Stimulated activated naive CD8-positive, alpha-beta T cell treated with anti-CD3 and anti-CD28 coated beads, Interleukin-15, Interleukin-2, amounts not matched to agents 100 ng/mL and 50 ng/mL, for 24 hours (primary cell): ENCODE measurements at regions not wholly inside any gene's neighbourhood (a gene's known extent, or its start where the extent isn't known, plus 50 kb on each side); places are given as distances from the start of the nearest gene placed in this dataset.

ENCODE experiments used
- H3K27ac Mint-ChIP-seq: one replicate; pipeline ENCODE4 v1.8.0; 2021; ENCODE audit warnings: mild to moderate bottlenecking, mixed read lengths
- H3K27me3 Mint-ChIP-seq: one replicate; pipeline ENCODE4 v1.8.0; 2021; ENCODE audit warnings: mixed read lengths
- H3K36me3 Mint-ChIP-seq: one replicate; pipeline ENCODE4 v1.8.0; 2021; ENCODE audit warnings: low read depth, mixed read lengths
- H3K4me1 Mint-ChIP-seq: one replicate; pipeline ENCODE4 v1.8.0; 2021; ENCODE audit warnings: low read depth, mixed read lengths
- H3K4me3 Mint-ChIP-seq: one replicate; pipeline ENCODE4 v1.8.0; 2021; ENCODE audit warnings: mild to moderate bottlenecking, mixed read lengths
- H3K9me3 Mint-ChIP-seq: one replicate; pipeline ENCODE4 v1.8.0; 2021; ENCODE audit warnings: mixed read lengths

- Mint-ChIP-seq H3K9me3 (peaks cover 4% of the 10 kb centered on the region), H3K4me3 (no peak overlapping the region), H3K4me1 (no peaks in the 10 kb centered on the region), H3K36me3 (no peaks in the 10 kb centered on the region), H3K27me3 (peaks cover 3% of the 10 kb centered on the region), H3K27ac (no peak overlapping the region)
Observed at GRCh38 chr15:62431817-62432216, 266.7 kb upstream of the C2CD4B start.

- Mint-ChIP-seq H3K36me3 (no peaks in the 10 kb centered on the region), H3K27ac (no peak overlapping the region), H3K9me3 (peaks cover 4% of the 10 kb centered on the region), H3K4me3 (no peak overlapping the region), H3K27me3 (peaks cover 3% of the 10 kb centered on the region), H3K4me1 (no peaks in the 10 kb centered on the region)
Observed at GRCh38 chr15:62432702-62433398, 267.8 kb upstream of the C2CD4B start.

GRCh38 chr15:62436235-62436634 lies 271.1 kb upstream of the C2CD4B start:
- H3K27me3 Mint-ChIP-seq, result peaks cover 3% of the 10 kb centered on the region
- no peak overlapping the region for H3K27ac Mint-ChIP-seq
- H3K9me3 Mint-ChIP-seq, result peaks cover 4% of the 10 kb centered on the region
- H3K36me3 Mint-ChIP-seq, result no peaks in the 10 kb centered on the region
- H3K4me1 Mint-ChIP-seq, result no peaks in the 10 kb centered on the region
- H3K4me3 Mint-ChIP-seq, result no peak overlapping the region

GRCh38 chr15:62437753-62438152 lies 272.7 kb upstream of the C2CD4B start:
- H3K27ac Mint-ChIP-seq, result no peak overlapping the region
- peaks cover 3% of the 10 kb centered on the region for H3K27me3 Mint-ChIP-seq
- H3K36me3 Mint-ChIP-seq, result no peaks in the 10 kb centered on the region
- peaks cover 4% of the 10 kb centered on the region for H3K9me3 Mint-ChIP-seq
- H3K4me3 Mint-ChIP-seq, result no peak overlapping the region
- H3K4me1 Mint-ChIP-seq, result no peaks in the 10 kb centered on the region

GRCh38 chr15:62439543-62440016 lies 274.5 kb upstream of the C2CD4B start:
- Mint-ChIP-seq H3K4me3 (no peak overlapping the region), H3K36me3 (no peaks in the 10 kb centered on the region), H3K9me3 (peaks cover 4% of the 10 kb centered on the region), H3K27me3 (peaks cover 3% of the 10 kb centered on the region), H3K4me1 (no peaks in the 10 kb centered on the region), H3K27ac (no peak overlapping the region)

- Mint-ChIP-seq H3K27ac (no peak overlapping the region), H3K9me3 (peaks cover 4% of the 10 kb centered on the region), H3K27me3 (no peaks in the 10 kb centered on the region), H3K4me3 (no peak overlapping the region), H3K4me1 (no peaks in the 10 kb centered on the region), H3K36me3 (no peaks in the 10 kb centered on the region)
Observed at GRCh38 chr15:62440362-62441105, 275.4 kb upstream of the C2CD4B start.

GRCh38 chr15:62444104-62445022 lies 279.3 kb upstream of the C2CD4B start:
- H3K9me3 Mint-ChIP-seq, result no peaks in the 10 kb centered on the region
- H3K27me3 Mint-ChIP-seq, result no peaks in the 10 kb centered on the region
- no peak overlapping the region for H3K27ac Mint-ChIP-seq
- no peak overlapping the region for H3K4me3 Mint-ChIP-seq
- no peaks in the 10 kb centered on the region for H3K36me3 Mint-ChIP-seq
- H3K4me1 Mint-ChIP-seq, result no peaks in the 10 kb centered on the region

- Mint-ChIP-seq H3K4me1 (no peaks in the 10 kb centered on the region), H3K9me3 (no peaks in the 10 kb centered on the region), H3K36me3 (no peaks in the 10 kb centered on the region), H3K27me3 (no peaks in the 10 kb centered on the region), H3K27ac (no peak overlapping the region), H3K4me3 (no peak overlapping the region)
Observed at GRCh38 chr15:62445244-62445643, 280.2 kb upstream of the C2CD4B start.

GRCh38 chr15:62446984-62447383 lies 281.9 kb upstream of the C2CD4B start:
- Mint-ChIP-seq H3K27me3 (no peaks in the 10 kb centered on the region), H3K27ac (no peak overlapping the region), H3K4me3 (no peak overlapping the region), H3K9me3 (no peaks in the 10 kb centered on the region), H3K4me1 (no peaks in the 10 kb centered on the region), H3K36me3 (no peaks in the 10 kb centered on the region)

GRCh38 chr15:62447742-62448141 lies 282.7 kb upstream of the C2CD4B start:
- Mint-ChIP-seq H3K36me3 (no peaks in the 10 kb centered on the region), H3K27ac (no peak overlapping the region), H3K4me1 (no peaks in the 10 kb centered on the region)

GRCh38 chr15:62449638-62450037 lies 284.6 kb upstream of the C2CD4B start:
- no peaks in the 10 kb centered on the region for H3K4me1 Mint-ChIP-seq
- H3K9me3 Mint-ChIP-seq, result no peaks in the 10 kb centered on the region
- no peaks in the 10 kb centered on the region for H3K36me3 Mint-ChIP-seq
- H3K27ac Mint-ChIP-seq, result no peak overlapping the region
- no peak overlapping the region for H3K4me3 Mint-ChIP-seq
- H3K27me3 Mint-ChIP-seq, result no peaks in the 10 kb centered on the region

More at GRCh38 chr15:62447742-62448141, 282.7 kb upstream of the C2CD4B start:
- H3K9me3 Mint-ChIP-seq, result no peaks in the 10 kb centered on the region
- no peak overlapping the region for H3K4me3 Mint-ChIP-seq
- no peaks in the 10 kb centered on the region for H3K27me3 Mint-ChIP-seq

- Mint-ChIP-seq H3K36me3 (no peaks in the 10 kb centered on the region), H3K4me1 (no peaks in the 10 kb centered on the region), H3K9me3 (no peaks in the 10 kb centered on the region), H3K4me3 (no peak overlapping the region), H3K27me3 (no peaks in the 10 kb centered on the region), H3K27ac (no peak overlapping the region)
Observed at GRCh38 chr15:62450061-62450460, 285.0 kb upstream of the C2CD4B start.

GRCh38 chr15:62452026-62452425 lies 286.9 kb upstream of the C2CD4B start:
- Mint-ChIP-seq H3K27ac (no peak overlapping the region), H3K4me1 (no peaks in the 10 kb centered on the region), H3K9me3 (no peaks in the 10 kb centered on the region), H3K27me3 (no peaks in the 10 kb centered on the region), H3K36me3 (no peaks in the 10 kb centered on the region), H3K4me3 (no peak overlapping the region)

GRCh38 chr15:62452667-62453066 lies 287.6 kb upstream of the C2CD4B start:
- Mint-ChIP-seq H3K4me3 (no peak overlapping the region), H3K4me1 (no peaks in the 10 kb centered on the region), H3K9me3 (no peaks in the 10 kb centered on the region), H3K27ac (no peak overlapping the region), H3K36me3 (no peaks in the 10 kb centered on the region), H3K27me3 (no peaks in the 10 kb centered on the region)

GRCh38 chr15:62453375-62453774 lies 288.3 kb upstream of the C2CD4B start:
- Mint-ChIP-seq H3K27me3 (no peaks in the 10 kb centered on the region), H3K4me3 (no peak overlapping the region), H3K36me3 (no peaks in the 10 kb centered on the region), H3K4me1 (no peaks in the 10 kb centered on the region), H3K27ac (no peak overlapping the region), H3K9me3 (no peaks in the 10 kb centered on the region)
